NCI-H2081 treated with DMSO at 0.1 percent for 48 hours (cell line): ENCODE measurements at regions not wholly inside any gene's neighbourhood (a gene's known extent, or its start where the extent isn't known, plus 50 kb on each side); places are given as distances from the start of the nearest gene placed in this dataset.
"Not testable (repeated sequence)": the region's sequence is repeated elsewhere in the genome, so short reads cannot be mapped to it uniquely, and the experiment has no call there.

Source experiments
- DNase-seq: peaks from one replicate; lab custom pipeline; 2025; lab: John Stamatoyannopoulos, UW

DNA sequence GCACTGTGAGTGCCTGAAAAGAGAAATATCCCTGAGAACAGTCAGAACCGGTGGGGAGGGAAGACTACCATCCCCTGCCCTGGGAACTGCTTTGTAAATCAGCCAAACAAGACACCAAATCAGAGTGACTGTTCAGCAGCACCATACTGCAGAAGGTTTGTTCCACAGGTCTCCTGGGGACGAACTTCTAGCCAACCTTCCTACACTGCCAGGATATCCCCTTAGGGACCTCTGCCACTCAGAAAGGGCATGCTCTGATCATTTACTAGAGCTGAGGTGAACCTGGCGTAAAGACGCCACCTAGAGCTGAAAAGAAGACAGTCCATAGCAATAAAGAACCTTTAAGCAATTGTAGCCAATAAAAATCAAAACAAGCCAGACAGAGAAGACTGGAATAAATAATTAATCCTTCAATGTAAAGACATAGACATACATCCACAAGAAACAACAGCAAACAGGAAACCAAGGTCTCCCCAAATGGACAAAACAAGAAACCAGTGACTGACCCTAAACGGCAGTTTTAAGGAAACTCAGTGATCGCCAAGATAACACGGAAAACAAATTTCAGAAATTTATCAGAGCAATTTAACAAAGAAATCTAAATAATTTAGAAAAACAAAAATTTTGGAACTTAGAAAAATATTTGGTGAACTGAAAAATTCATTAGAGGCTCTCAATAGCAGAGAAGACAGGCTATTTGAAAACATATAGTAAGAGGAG lies 228.1 kb upstream of the AMIGO2 start:
- peak; percentile 37 for DNase-seq

GRCh38 chr12:47306773-47307679 lies 227.3 kb upstream of the AMIGO2 start:
- not testable (repeated sequence) for DNase-seq

DNA sequence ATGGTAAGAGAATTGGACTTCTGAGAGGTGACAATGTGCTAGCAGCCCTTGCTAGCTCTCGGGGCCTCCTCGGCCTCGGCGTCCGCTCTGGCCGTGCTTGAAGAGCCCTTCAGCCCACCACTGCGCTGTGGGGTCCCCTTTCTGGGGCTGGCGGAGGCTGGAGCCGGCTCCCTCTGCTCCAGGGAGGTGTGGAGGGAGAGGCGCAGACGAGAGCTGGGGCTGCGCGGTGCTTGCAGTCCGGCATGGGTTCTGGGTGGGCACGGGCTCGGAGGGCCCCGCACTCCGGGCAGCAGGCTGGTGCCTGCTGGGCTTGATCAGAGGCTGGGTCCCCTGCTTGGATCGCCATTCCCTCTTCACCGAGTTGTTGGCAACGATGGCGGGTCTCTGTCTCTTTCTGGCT lies 226.4 kb upstream of the AMIGO2 start:
- no peak for DNase-seq

- DNase-seq = no peak
Observed at GRCh38 chr12:47305464-47305863, 225.7 kb upstream of the AMIGO2 start.

DNA sequence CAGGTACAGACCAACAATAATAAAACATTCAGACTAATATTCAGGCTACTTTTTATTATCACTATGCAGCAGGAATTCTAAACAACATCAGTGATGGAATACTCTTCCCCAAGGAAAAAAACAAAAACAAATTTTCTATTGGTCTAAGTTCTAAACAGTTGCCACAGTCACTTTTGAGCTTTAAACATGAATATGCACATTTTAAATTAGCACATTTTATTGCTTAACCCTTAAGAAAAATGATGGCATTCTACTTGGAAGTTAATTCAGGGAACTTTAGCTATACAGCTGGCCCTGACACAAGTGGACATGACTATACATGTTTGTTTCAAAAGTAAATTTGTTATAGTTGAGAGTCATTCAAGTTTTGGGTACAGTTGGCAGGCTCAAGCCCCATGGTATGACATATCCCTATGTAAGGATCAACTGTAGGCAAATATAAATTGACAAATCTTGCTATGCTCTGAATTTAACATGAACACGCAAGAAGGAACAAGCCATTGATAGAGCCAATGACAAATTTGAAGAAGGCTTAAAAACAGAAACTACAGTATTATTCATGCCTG lies 224.3 kb upstream of the AMIGO2 start:
- DNase-seq = no peak

- DNase-seq = no peak
Observed at GRCh38 chr12:47303207-47303606, 223.4 kb upstream of the AMIGO2 start.

- no peak for DNase-seq
Observed at GRCh38 chr12:47302111-47302671, 222.4 kb upstream of the AMIGO2 start.

GRCh38 chr12:47299586-47299985 lies 219.8 kb upstream of the AMIGO2 start:
- DNase-seq = no peak

- DNase-seq = no peak
Observed at GRCh38 chr12:47297993-47298392, 218.2 kb upstream of the AMIGO2 start.

DNA sequence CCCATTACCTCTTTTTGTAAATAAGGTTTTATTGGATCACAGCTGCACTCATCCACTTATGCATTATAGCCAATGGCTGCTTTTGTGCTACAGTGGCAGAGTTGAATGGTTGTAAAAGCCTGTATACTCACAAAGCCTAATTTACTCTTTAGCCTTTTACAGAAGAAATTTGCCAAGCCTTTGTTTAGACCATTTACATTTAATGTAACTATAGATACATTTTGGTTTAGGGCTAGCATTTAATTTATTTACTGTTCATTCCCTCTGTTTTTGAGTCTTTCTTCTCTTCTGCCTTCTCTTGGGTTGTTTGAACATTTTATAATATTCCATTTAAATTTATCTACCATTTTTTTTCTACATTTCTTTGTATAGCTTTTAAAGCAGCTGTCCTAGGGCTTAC lies 217.1 kb upstream of the AMIGO2 start:
- no peak for DNase-seq

DNA sequence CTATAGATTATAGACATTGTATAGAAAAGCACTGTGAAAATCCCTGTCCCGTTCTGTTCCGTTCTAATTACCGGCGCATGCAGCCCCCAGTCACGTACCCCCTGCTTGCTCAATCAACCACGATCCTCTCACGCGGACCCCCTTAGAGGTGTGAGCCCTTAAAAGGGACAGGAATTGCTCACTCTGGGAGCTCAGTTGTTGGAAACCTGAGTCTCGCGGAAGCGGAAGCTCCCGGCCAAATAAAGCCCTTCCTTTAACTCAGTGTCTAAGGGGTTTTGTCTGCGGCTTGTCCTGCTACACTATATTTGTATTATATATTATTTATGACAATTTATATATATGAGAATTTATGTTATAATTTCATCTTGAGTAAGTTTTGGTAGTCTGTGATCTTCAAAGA lies 213.6 kb upstream of the AMIGO2 start:
- DNase-seq = no peak

DNA sequence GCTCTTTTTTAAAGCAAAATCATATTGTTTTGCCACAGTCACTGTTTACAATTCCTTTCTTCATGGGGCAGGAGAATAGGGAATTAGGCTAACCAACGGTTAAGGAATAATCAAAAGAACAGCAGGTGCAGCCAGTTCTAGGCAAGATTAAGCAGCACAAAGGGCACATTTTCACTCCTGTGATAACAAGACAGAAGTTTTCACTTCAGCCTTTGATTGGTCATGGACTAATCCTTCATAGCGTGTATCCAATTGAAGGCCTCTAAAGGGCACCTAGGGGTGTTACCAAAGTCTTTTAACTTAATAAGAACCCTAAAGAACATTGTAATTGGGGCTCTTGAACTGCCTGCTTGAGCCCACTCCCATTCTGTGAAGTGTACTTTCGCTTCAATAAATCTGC lies 206.9 kb upstream of the AMIGO2 start:
- no peak for DNase-seq
